ENCODE measurements at regions not wholly inside any gene's neighbourhood (a gene's known extent, or its start where the extent isn't known, plus 50 kb on each side); places are given as distances from the start of the nearest gene placed in this dataset.

- ATAC-seq, result no peak
- Histone ChIP-seq H3K27me3 (no peaks in the 10 kb centered on the region), H3K4me3 (no peak overlapping the region), H3K9me3 (peaks cover 0 to 14% (median 0%) of the 10 kb centered on the region in 3 donors), H3K27ac (no peak overlapping the region), H3K4me1 (no peaks in the 10 kb centered on the region), H3K36me3 (no peaks in the 10 kb centered on the region)
- TF ChIP-seq POLR2AphosphoS5 (IDR thresholded peaks at IDR 0.05), result no peak
- no peak for TF ChIP-seq POLR2A (IDR thresholded peaks at IDR 0.05)
- no peak for TF ChIP-seq EP300 (IDR thresholded peaks at IDR 0.05)
- no peak for TF ChIP-seq CTCF (IDR thresholded peaks at IDR 0.05)
Measured at GRCh38 chr10:53256623-53257022, 484.0 kb upstream of the MBL2 start.

GRCh38 chr10:53255661-53256205, 483.1 kb upstream of the MBL2 start:
- Histone ChIP-seq H3K4me3 (no peak overlapping the region), H3K9me3 (peaks cover 0 to 14% (median 0%) of the 10 kb centered on the region in 3 donors), H3K4me1 (no peaks in the 10 kb centered on the region), H3K27ac (no peak overlapping the region), H3K27me3 (no peaks in the 10 kb centered on the region), H3K36me3 (no peaks in the 10 kb centered on the region)
- 21 to 35% methylated on average over 1 of the region's 1 CpG for WGBS, 2 donors (ENCODE audit: low coverage in 1 of 2)
- ATAC-seq, result no peak
- no peak for TF ChIP-seq EP300 (IDR thresholded peaks at IDR 0.05)
- no peak for TF ChIP-seq POLR2A (IDR thresholded peaks at IDR 0.05)
- no peak for TF ChIP-seq CTCF (IDR thresholded peaks at IDR 0.05)
- TF ChIP-seq POLR2AphosphoS5 (IDR thresholded peaks at IDR 0.05), result no peak

- no peak for TF ChIP-seq EP300 (IDR thresholded peaks at IDR 0.05)
- TF ChIP-seq POLR2A (IDR thresholded peaks at IDR 0.05), result no peak
- TF ChIP-seq POLR2AphosphoS5 (IDR thresholded peaks at IDR 0.05), result no peak
- TF ChIP-seq CTCF (IDR thresholded peaks at IDR 0.05), result no peak
- Histone ChIP-seq H3K4me1 (no peaks in the 10 kb centered on the region), H3K36me3 (no peaks in the 10 kb centered on the region), H3K27me3 (no peaks in the 10 kb centered on the region), H3K4me3 (no peak overlapping the region), H3K27ac (no peak overlapping the region), H3K9me3 (peaks cover 0 to 14% (median 0%) of the 10 kb centered on the region in 3 donors)
- 60 to 77% methylated on average over 1 to 3 of the region's 3 CpGs for WGBS, 2 donors (ENCODE audit: low coverage in 1 of 2)
- no peak for ATAC-seq
Measured at GRCh38 chr10:53253221-53253620, 480.6 kb upstream of the MBL2 start.

GRCh38 chr10:53239873-53240272, 467.3 kb upstream of the MBL2 start:
- WGBS, 2 donors (ENCODE audit: low coverage in 1 of 2), result 83 to 89% methylated on average over 3 to 4 of the region's 4 CpGs
- no peak for TF ChIP-seq POLR2AphosphoS5 (IDR thresholded peaks at IDR 0.05)
- no peak for TF ChIP-seq CTCF (IDR thresholded peaks at IDR 0.05)
- TF ChIP-seq EP300 (IDR thresholded peaks at IDR 0.05), result no peak
- TF ChIP-seq POLR2A (IDR thresholded peaks at IDR 0.05), result no peak

GRCh38 chr10:53236941-53237340, 464.4 kb upstream of the MBL2 start:
- WGBS, 2 donors (ENCODE audit: low coverage in 1 of 2), result 85 to 100% methylated on average over 1 of the region's 1 CpG
- Histone ChIP-seq H3K4me3 (no peak overlapping the region), H3K27me3 (no peaks in the 10 kb centered on the region), H3K27ac (no peak overlapping the region), H3K4me1 (no peaks in the 10 kb centered on the region), H3K9me3 (no peaks in the 10 kb centered on the region), H3K36me3 (no peaks in the 10 kb centered on the region)
- ATAC-seq, result no peak
- TF ChIP-seq EP300 (IDR thresholded peaks at IDR 0.05), result no peak
- no peak for TF ChIP-seq CTCF (IDR thresholded peaks at IDR 0.05)
- no peak for TF ChIP-seq POLR2AphosphoS5 (IDR thresholded peaks at IDR 0.05)
- no peak for TF ChIP-seq POLR2A (IDR thresholded peaks at IDR 0.05)

More at GRCh38 chr10:53239873-53240272, 467.3 kb upstream of the MBL2 start:
- no peak overlapping the region for H3K27ac ChIP-seq
- H3K36me3 ChIP-seq, result no peaks in the 10 kb centered on the region
- no peaks in the 10 kb centered on the region for H3K4me1 ChIP-seq
- no peaks in the 10 kb centered on the region for H3K27me3 ChIP-seq
- no peaks in the 10 kb centered on the region for H3K9me3 ChIP-seq
- no peak for ATAC-seq
- no peak overlapping the region for H3K4me3 ChIP-seq

Data from gastroesophageal sphincter (tissue), 4 donors.